IMR-90 (cell line): ENCODE measurements at regions not wholly inside any gene's neighbourhood (a gene's known extent, or its start where the extent isn't known, plus 50 kb on each side); places are given as distances from the start of the nearest gene placed in this dataset.

ENCODE experiments used
- ATAC-seq: fragments of 200-7000 bp; cut with Tn5 transposase; 2 replicates; pipeline ENCODE4 v1.9.1; 2020; ENCODE audit warnings: low read depth, mild to moderate bottlenecking, moderate library complexity
- BruUV-seq: library from RNA; stranded (reverse); fragments of 400-500 nt; replicated peaks from 2 replicates; lab custom pipeline; 2021; lab: Mats Ljungman, UMichigan
- CTCF ChIA-PET: fragments of 300-600 bp; formaldehyde crosslinking; extraction: SDS; loops from one replicate; lab custom pipeline; 2021; ENCODE audit warnings: antibody characterized with exemption; lab: Yijun Ruan, JAX
- POLR2A ChIA-PET: fragments of 300-600 bp; sonication (Branson Sonifier 250); formaldehyde crosslinking; loops from one replicate; lab custom pipeline; 2022; ENCODE audit warnings: antibody characterized with exemption; ENCODE audit not compliant: unreplicated experiment; lab: Charles Lee
- DNase-seq: peaks from one replicate; pipeline ENCODE4 v3.0.0; 2013
- H2AFZ ChIP-seq: replicated peaks from 2 replicates; pipeline ENCODE3; 2013; ENCODE audit warnings: low read length, mild to moderate bottlenecking; ENCODE audit not compliant: poor library complexity
- H2AK5ac ChIP-seq: 2 replicates; pipeline ENCODE4 v1.6.1; 2013; ENCODE audit warnings: low read depth, low read length, inconsistent platforms
- H2AK9ac ChIP-seq: replicated peaks from 2 replicates; pipeline ENCODE3; 2013; ENCODE audit warnings: mild to moderate bottlenecking, low read depth, low read length, moderate library complexity; ENCODE audit not compliant: poor library complexity
- H2BK120ac ChIP-seq: 2 replicates; pipeline ENCODE4 v1.6.1; 2013; ENCODE audit warnings: low read depth, low read length, inconsistent platforms
- H2BK15ac ChIP-seq: 3 replicates; pipeline ENCODE4 v1.6.1; 2013; ENCODE audit warnings: low read depth, low read length, inconsistent platforms
- H2BK20ac ChIP-seq: 2 replicates; pipeline ENCODE4 v1.6.1; 2013; ENCODE audit warnings: low read depth, mild to moderate bottlenecking, inconsistent platforms, low read length, moderate library complexity
- H2BK5ac ChIP-seq: 2 replicates; pipeline ENCODE4 v1.6.1; 2013; ENCODE audit warnings: mild to moderate bottlenecking, low read depth, low read length, inconsistent platforms; ENCODE audit not compliant: poor library complexity, severe bottlenecking
- H3K14ac ChIP-seq: replicated peaks from 2 replicates; pipeline ENCODE4 v1.6.1; 2013; ENCODE audit warnings: low read depth, low read length, inconsistent platforms
- H3K18ac ChIP-seq: 2 replicates; pipeline ENCODE4 v1.6.1; 2013; ENCODE audit warnings: low read depth, low read length, control low read depth
- H3K23ac ChIP-seq: 2 replicates; pipeline ENCODE4 v1.6.1; 2013; ENCODE audit warnings: low read depth, low read length, inconsistent platforms
- H3K27ac ChIP-seq: 2 replicates; pipeline ENCODE4 v1.5.1; 2013; ENCODE audit warnings: mild to moderate bottlenecking, control low read depth, low read length; ENCODE audit not compliant: insufficient read depth
- H3K27me3 ChIP-seq: 2 replicates; pipeline ENCODE4 v1.6.1; 2013; ENCODE audit warnings: low read length; ENCODE audit not compliant: control insufficient read depth, insufficient read depth
- H3K36me3 ChIP-seq: 2 replicates; pipeline ENCODE4 v1.6.1; 2013; ENCODE audit warnings: low read length, mixed read lengths; ENCODE audit not compliant: control insufficient read depth, insufficient read depth
- H3K4ac ChIP-seq: 2 replicates; pipeline ENCODE4 v1.6.1; 2013; ENCODE audit warnings: low read depth, low read length, inconsistent platforms
- H3K4me1 ChIP-seq: 2 replicates; pipeline ENCODE4 v1.6.1; 2013; ENCODE audit warnings: low read length, mixed read lengths; ENCODE audit not compliant: control insufficient read depth, insufficient read depth
- H3K4me2 ChIP-seq: 2 replicates; pipeline ENCODE4 v1.6.1; 2013; ENCODE audit warnings: low read depth, mild to moderate bottlenecking, control low read depth, low read length, moderate library complexity
- H3K4me3 ChIP-seq: 2 replicates; pipeline ENCODE4 v1.5.1; 2013; ENCODE audit warnings: low read depth, mild to moderate bottlenecking, control low read depth, low read length, moderate library complexity; ENCODE audit not compliant: insufficient read depth
- H3K56ac ChIP-seq: 2 replicates; pipeline ENCODE4 v1.6.1; 2013; ENCODE audit warnings: low read length, inconsistent platforms; ENCODE audit not compliant: insufficient read depth; ENCODE audit errors: extremely low read depth
- H3K79me1 ChIP-seq, 2 experiments: 2 replicates each; pipeline ENCODE4 v1.6.1; 2013; ENCODE audit warnings: low read length in 2 of 2, inconsistent platforms in 1 of 2, low read depth in 1 of 2
- H3K9ac ChIP-seq: 2 replicates; pipeline ENCODE4 v1.6.1; 2013; ENCODE audit warnings: low read depth, low read length, control low read depth
- H3K9me1 ChIP-seq: 2 replicates; pipeline ENCODE4 v1.6.1; 2013; ENCODE audit warnings: low read length, inconsistent platforms; ENCODE audit not compliant: insufficient read depth
- H3K9me3 ChIP-seq: 2 replicates; pipeline ENCODE4 v1.6.1; 2013; ENCODE audit warnings: low read length; ENCODE audit not compliant: control insufficient read depth, insufficient read depth
- H4K20me1 ChIP-seq: 2 replicates; pipeline ENCODE4 v1.6.1; 2013; ENCODE audit warnings: low read length, inconsistent platforms; ENCODE audit not compliant: insufficient read depth
- H4K5ac ChIP-seq: 2 replicates; pipeline ENCODE4 v1.6.1; 2013; ENCODE audit warnings: mild to moderate bottlenecking, low read depth, low read length, control low read depth
- H4K8ac ChIP-seq, 2 experiments: 2 replicates each; pipeline ENCODE4 v1.6.1; 2013; ENCODE audit warnings: low read depth in 2 of 2, low read length in 2 of 2, control low read depth in 1 of 2, inconsistent platforms in 1 of 2
- H4K91ac ChIP-seq: 2 replicates; pipeline ENCODE4 v1.6.1; 2013; ENCODE audit warnings: low read depth, low read length, inconsistent platforms; ENCODE audit not compliant: insufficient read depth
- BHLHE40 ChIP-seq: fragments of 150-350 bp; IDR thresholded peaks from 2 replicates; pipeline ENCODE4 v1.6.1; 2016; ENCODE audit warnings: mild to moderate bottlenecking, low read depth, low read length
- CEBPB ChIP-seq: IDR thresholded peaks from 2 replicates; pipeline ENCODE4 v1.6.1; 2012; ENCODE audit warnings: low read depth, low read length, improper control_type of control experiment
- CHD1 ChIP-seq: IDR thresholded peaks from 2 replicates; pipeline ENCODE4 v1.6.1; 2012; ENCODE audit warnings: low read depth, low read length, improper control_type of control experiment
- CTCF ChIP-seq: conservative IDR thresholded peaks from 2 replicates; pipeline ENCODE4 v1.5.1; 2012; ENCODE audit warnings: mild to moderate bottlenecking, low read depth, low read length, improper control_type of control experiment
- ELK1 ChIP-seq: fragments of 150-350 bp; IDR thresholded peaks from 2 replicates; pipeline ENCODE4 v1.6.1; 2016; ENCODE audit warnings: low read depth, mild to moderate bottlenecking, low read length, moderate library complexity, borderline replicate concordance
- FOS ChIP-seq: fragments of 150-350 bp; IDR thresholded peaks from 2 replicates; pipeline ENCODE4 v1.6.1; 2016; ENCODE audit warnings: low read depth, low read length
- MAFK ChIP-seq: IDR thresholded peaks from 2 replicates; pipeline ENCODE4 v1.6.1; 2012; ENCODE audit warnings: low read depth, low read length, improper control_type of control experiment
- MAZ ChIP-seq: IDR thresholded peaks from 2 replicates; pipeline ENCODE4 v1.6.1; 2012; ENCODE audit warnings: low read depth, mild to moderate bottlenecking, low read length, improper control_type of control experiment, moderate library complexity, borderline replicate concordance
- MXI1 ChIP-seq: IDR thresholded peaks from 2 replicates; pipeline ENCODE4 v1.6.1; 2012; ENCODE audit warnings: low read depth, mild to moderate bottlenecking, low read length, moderate library complexity, borderline replicate concordance
- NFE2L2 ChIP-seq: fragments of 150-350 bp; IDR thresholded peaks from 2 replicates; pipeline ENCODE4 v1.6.1; 2016; ENCODE audit warnings: low read depth, mild to moderate bottlenecking, low read length
- POLR2A ChIP-seq: IDR thresholded peaks from 2 replicates; pipeline ENCODE4 v1.6.1; 2012; ENCODE audit warnings: mild to moderate bottlenecking, low read depth, low read length
- RAD21 ChIP-seq: IDR thresholded peaks from 2 replicates; pipeline ENCODE4 v1.6.1; 2012; ENCODE audit warnings: low read length, improper control_type of control experiment
- RCOR1 ChIP-seq: IDR thresholded peaks from 2 replicates; pipeline ENCODE4 v1.6.1; 2012; ENCODE audit warnings: mild to moderate bottlenecking, low read length, improper control_type of control experiment; ENCODE audit not compliant: insufficient replicate concordance
- RFX5 ChIP-seq: IDR thresholded peaks from 2 replicates; pipeline ENCODE4 v1.8.0; 2012; ENCODE audit warnings: low read depth, mild to moderate bottlenecking, low read length, moderate library complexity
- SMC3 ChIP-seq: fragments of 150-350 bp; IDR thresholded peaks from 2 replicates; pipeline ENCODE4 v1.6.1; 2016; ENCODE audit warnings: low read depth, mild to moderate bottlenecking, antibody characterized with exemption, low read length, moderate library complexity
- USF2 ChIP-seq: fragments of 150-350 bp; IDR thresholded peaks from 2 replicates; pipeline ENCODE4 v1.6.1; 2017; ENCODE audit warnings: mild to moderate bottlenecking, antibody characterized with exemption, low read length, low read depth
- WGBS, 2 experiments: methylation state at CpG; one replicate each; pipeline versions ENCODE4 v1.1.5 to v1.1.7; 2013; ENCODE audit warnings: missing lambda C conversion rate in 2 of 2; ENCODE audit not compliant: insufficient read length in 1 of 2; ENCODE audit errors: extremely low coverage in 2 of 2; 5-methylcytosine and 5-hydroxymethylcytosine counted together
- dilution Hi-C: fragments of 300-500 bp; cut with HindIII; formaldehyde crosslinking; loops from one replicate; pipeline ENCODE4 v1.14.3; 2018; ENCODE audit warnings: low sequenced_read_pairs; ENCODE audit not compliant: unreplicated experiment
- in situ Hi-C: fragments of 300-500 bp; cut with MboI; formaldehyde crosslinking; loops from 3 replicates; pipeline ENCODE4 v1.14.3; 2019; ENCODE audit warnings: low sequenced_read_pairs, inconsistent platforms, mixed read lengths
- intact Hi-C: fragments of 100-400 bp; cut with micrococcal nuclease; formaldehyde crosslinking; loops from 2 replicates; pipeline ENCODE4 v1.10.0; 2022

- Histone ChIP-seq H3K4me3 (no peak overlapping the region), H3K79me1 (no peaks in the 10 kb centered on the region), H2AK9ac (no peak overlapping the region), H3K9ac (no peak overlapping the region), H2BK15ac (no peak overlapping the region), H2BK5ac (no peak overlapping the region), H3K23ac (no peak overlapping the region), H3K9me1 (peaks cover 6% of the 10 kb centered on the region; the same call in 1 of the 2 replicates), H2AFZ (no peak overlapping the region), H3K18ac (no peak overlapping the region), H2BK120ac (no peak overlapping the region), H3K27me3 (no peaks in the 10 kb centered on the region), H2AK5ac (0 out of 2 replicates have a peak overlapping the region, but pooled peaks have one; percentile 33), H3K14ac (no peak overlapping the region), H3K4me2 (no peak overlapping the region), H3K27ac (no peak overlapping the region), H4K91ac (no peak overlapping the region), H3K4me1 (peaks cover 11% of the 10 kb centered on the region), H4K8ac (no peak overlapping the region), H4K5ac (no peak overlapping the region), H3K36me3 (no peaks in the 10 kb centered on the region), H3K56ac (no peak overlapping the region), H3K9me3 (no peaks in the 10 kb centered on the region), H4K20me1 (no peaks in the 10 kb centered on the region), H2BK20ac (peak overlapping the region; percentile 2; the same call in 1 of the 2 replicates), H3K4ac (peak overlapping the region; percentile 5; the same call in 1 of the 2 replicates)
- CTCF ChIA-PET = interaction anchor here (1.6 kb wide), 1 partner anchor 26 kb away, joined by 5 read pairs; no protein-coding TSS in a partner anchor
- TF ChIP-seq CHD1 = no peak
- no peak for TF ChIP-seq RFX5
- TF ChIP-seq MXI1 = no peak
- TF ChIP-seq SMC3 = no peak
- no peak for TF ChIP-seq ELK1
- no peak for TF ChIP-seq NFE2L2
- no peak for TF ChIP-seq FOS
- no peak for TF ChIP-seq POLR2A
- TF ChIP-seq RAD21 = no peak
- no peak for TF ChIP-seq RCOR1
- no peak for TF ChIP-seq CTCF
- TF ChIP-seq BHLHE40 = no peak
- TF ChIP-seq MAZ = no peak
- TF ChIP-seq MAFK = no peak
- TF ChIP-seq CEBPB = no peak
- no peak for TF ChIP-seq USF2
- intact Hi-C loops (no loop called here), dilution Hi-C loops (no loop called here), in situ Hi-C loops (no loop called here)
- no peak for DNase-seq
- POLR2A ChIA-PET = no interaction called here
- ATAC-seq = no peak
- WGBS, 2 experiments = no CpG with 5 or more reads among the region's 1 CpG
- no TSS peak for BruUV-seq
Measured at GRCh38 chr10:4370376-4370775, 455.6 kb upstream of the AKR1E2 start.
